ENCODE measurements at regions not wholly inside any gene's neighbourhood (a gene's known extent, or its start where the extent isn't known, plus 50 kb on each side); places are given as distances from the start of the nearest gene placed in this dataset.

DNA sequence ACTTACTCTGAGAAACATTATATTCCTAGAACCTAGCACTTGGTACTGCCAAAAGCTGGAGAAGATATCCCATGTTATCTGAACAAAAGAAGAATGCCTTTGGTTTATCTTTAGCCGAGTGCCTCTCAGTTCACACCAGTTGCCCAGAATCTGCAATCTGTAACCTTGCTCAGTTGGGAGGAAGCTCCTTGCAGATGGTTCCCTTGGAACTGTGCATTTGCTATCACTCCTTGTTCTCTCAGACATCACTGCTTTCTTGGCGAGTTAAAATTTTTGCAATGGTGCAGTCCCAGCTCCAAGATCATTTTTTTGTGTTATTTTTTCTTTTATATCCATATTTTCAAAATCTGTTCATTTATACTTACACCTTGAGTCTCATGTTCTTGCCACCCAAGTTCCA lies 446.5 kb downstream of the KCNJ2 start:
- TF ChIP-seq, protein P1, sequence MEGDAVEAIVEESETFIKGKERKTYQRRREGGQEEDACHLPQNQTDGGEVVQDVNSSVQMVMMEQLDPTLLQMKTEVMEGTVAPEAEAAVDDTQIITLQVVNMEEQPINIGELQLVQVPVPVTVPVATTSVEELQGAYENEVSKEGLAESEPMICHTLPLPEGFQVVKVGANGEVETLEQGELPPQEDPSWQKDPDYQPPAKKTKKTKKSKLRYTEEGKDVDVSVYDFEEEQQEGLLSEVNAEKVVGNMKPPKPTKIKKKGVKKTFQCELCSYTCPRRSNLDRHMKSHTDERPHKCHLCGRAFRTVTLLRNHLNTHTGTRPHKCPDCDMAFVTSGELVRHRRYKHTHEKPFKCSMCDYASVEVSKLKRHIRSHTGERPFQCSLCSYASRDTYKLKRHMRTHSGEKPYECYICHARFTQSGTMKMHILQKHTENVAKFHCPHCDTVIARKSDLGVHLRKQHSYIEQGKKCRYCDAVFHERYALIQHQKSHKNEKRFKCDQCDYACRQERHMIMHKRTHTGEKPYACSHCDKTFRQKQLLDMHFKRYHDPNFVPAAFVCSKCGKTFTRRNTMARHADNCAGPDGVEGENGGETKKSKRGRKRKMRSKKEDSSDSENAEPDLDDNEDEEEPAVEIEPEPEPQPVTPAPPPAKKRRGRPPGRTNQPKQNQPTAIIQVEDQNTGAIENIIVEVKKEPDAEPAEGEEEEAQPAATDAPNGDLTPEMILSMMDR (IDR thresholded peaks at IDR 0.05), result no peak
- TF ChIP-seq POLR2A (IDR thresholded peaks at IDR 0.05), result no peak
